Ascending aorta (tissue), 2 donors: ENCODE measurements at regions not wholly inside any gene's neighbourhood (a gene's known extent, or its start where the extent isn't known, plus 50 kb on each side); places are given as distances from the start of the nearest gene placed in this dataset.

Source experiments
- DNase-seq, 2 donors: peaks; one replicate each; pipeline ENCODE4 v3.0.0-alpha.2; 2019; ENCODE audit warnings: low spot score in 2 of 2
- H3K27ac ChIP-seq, 2 donors: fragments of 200-600 bp; sonication (generic); one replicate each; pipeline ENCODE4 v1.5.1; 2016 to 2017; ENCODE audit warnings: mild to moderate bottlenecking in 1 of 2
- H3K27me3 ChIP-seq: fragments of 200-600 bp; sonication (generic); one replicate; pipeline ENCODE4 v1.5.1; 2017
- H3K36me3 ChIP-seq, 2 donors: fragments of 200-600 bp; sonication (generic); one replicate each; pipeline ENCODE4 v1.5.1; 2016
- H3K4me1 ChIP-seq, 2 donors: fragments of 200-600 bp; sonication (generic); one replicate each; pipeline ENCODE4 v1.5.1; 2016 to 2017; ENCODE audit warnings: mild to moderate bottlenecking in 1 of 2
- H3K4me3 ChIP-seq, 2 donors: fragments of 200-600 bp; sonication (generic); one replicate each; pipeline ENCODE4 v1.5.1; 2016 to 2017; ENCODE audit warnings: mild to moderate bottlenecking in 1 of 2
- H3K9me3 ChIP-seq, 2 donors: fragments of 200-600 bp; sonication (generic); one replicate each; pipeline ENCODE4 v1.5.1; 2016
- intact Hi-C: fragments of 100-400 bp; cut with DNase I; formaldehyde crosslinking; loops from one replicate; pipeline ENCODE4 v1.15.1; 2023
- TF ChIP-seq, protein P1 (sequence below), 3 experiments: fragments of 200-600 bp in 2 of 3; fragments of 450-650 bp in 1 of 3; sonication (generic) in 2 of 3; IDR thresholded peaks; one replicate each; pipeline ENCODE4 v1.5.1; 2016 to 2019; ENCODE audit warnings: antibody characterized with exemption in 3 of 3, mild to moderate bottlenecking in 1 of 3, moderate library complexity in 1 of 3

DNA sequence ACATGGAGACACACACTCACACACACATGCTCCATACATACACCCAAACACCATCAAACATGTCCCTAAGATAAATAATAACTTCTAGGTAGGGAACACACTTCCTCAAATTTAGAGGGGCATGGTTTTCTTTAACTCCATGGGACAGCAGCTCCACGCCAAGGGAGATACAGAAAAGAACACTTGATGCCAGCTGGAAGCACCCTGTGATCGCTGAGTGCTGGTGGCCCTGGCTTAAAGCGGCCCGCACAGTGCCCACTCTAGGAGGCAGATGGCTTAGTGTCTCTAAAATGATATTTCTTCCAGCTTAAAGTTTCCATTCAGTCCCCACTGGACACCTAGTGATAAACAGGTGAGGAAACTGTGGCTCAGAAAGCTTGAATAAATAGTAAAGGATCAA lies 232.9 kb downstream of the UACA start:
- no peaks in the 10 kb centered on the region for H3K27me3 ChIP-seq
- DNase-seq: no peak
- H3K4me3 ChIP-seq: no peak overlapping the region
- no peaks in the 10 kb centered on the region for H3K36me3 ChIP-seq
- TF ChIP-seq, protein P1, sequence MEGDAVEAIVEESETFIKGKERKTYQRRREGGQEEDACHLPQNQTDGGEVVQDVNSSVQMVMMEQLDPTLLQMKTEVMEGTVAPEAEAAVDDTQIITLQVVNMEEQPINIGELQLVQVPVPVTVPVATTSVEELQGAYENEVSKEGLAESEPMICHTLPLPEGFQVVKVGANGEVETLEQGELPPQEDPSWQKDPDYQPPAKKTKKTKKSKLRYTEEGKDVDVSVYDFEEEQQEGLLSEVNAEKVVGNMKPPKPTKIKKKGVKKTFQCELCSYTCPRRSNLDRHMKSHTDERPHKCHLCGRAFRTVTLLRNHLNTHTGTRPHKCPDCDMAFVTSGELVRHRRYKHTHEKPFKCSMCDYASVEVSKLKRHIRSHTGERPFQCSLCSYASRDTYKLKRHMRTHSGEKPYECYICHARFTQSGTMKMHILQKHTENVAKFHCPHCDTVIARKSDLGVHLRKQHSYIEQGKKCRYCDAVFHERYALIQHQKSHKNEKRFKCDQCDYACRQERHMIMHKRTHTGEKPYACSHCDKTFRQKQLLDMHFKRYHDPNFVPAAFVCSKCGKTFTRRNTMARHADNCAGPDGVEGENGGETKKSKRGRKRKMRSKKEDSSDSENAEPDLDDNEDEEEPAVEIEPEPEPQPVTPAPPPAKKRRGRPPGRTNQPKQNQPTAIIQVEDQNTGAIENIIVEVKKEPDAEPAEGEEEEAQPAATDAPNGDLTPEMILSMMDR (IDR thresholded peaks at IDR 0.05): no peak
- no peaks in the 10 kb centered on the region for H3K9me3 ChIP-seq
- no peaks in the 10 kb centered on the region for H3K4me1 ChIP-seq
- intact Hi-C loops: no loop called here
- H3K27ac ChIP-seq: no peak overlapping the region

DNA sequence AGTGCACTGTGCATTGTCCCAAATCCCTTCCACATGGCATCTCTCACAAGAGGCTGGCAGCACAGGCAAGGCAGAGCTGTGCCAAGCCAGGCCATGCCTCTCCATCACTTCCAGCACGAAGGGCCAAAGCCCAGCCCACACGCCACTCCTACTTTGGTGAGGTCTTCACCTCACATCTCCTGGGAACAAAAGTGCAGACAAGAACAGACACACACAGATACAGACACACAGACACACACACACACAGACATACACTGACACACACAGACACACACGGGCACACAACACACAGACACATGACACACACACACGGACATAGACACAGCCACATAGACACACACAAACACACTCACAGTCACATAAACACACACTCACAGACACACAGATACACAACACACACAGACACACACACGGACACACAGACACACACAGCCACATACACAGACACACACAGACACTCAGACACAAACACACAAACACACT lies 233.3 kb downstream of the UACA start:
- H3K4me3 ChIP-seq: no peak overlapping the region
- TF ChIP-seq, protein P1 (IDR thresholded peaks at IDR 0.05): no peak
- H3K9me3 ChIP-seq: no peaks in the 10 kb centered on the region
- H3K36me3 ChIP-seq: no peaks in the 10 kb centered on the region
- intact Hi-C loops: no loop called here
- DNase-seq: no peak
- H3K27ac ChIP-seq: no peak overlapping the region
- no peaks in the 10 kb centered on the region for H3K4me1 ChIP-seq
- H3K27me3 ChIP-seq: no peaks in the 10 kb centered on the region

GRCh38 chr15:70528816-70529215 lies 234.5 kb downstream of the UACA start:
- Histone ChIP-seq H3K27me3 (no peaks in the 10 kb centered on the region), H3K4me3 (no peak overlapping the region), H3K9me3 (no peaks in the 10 kb centered on the region), H3K36me3 (no peaks in the 10 kb centered on the region), H3K4me1 (no peaks in the 10 kb centered on the region), H3K27ac (no peak overlapping the region)
- intact Hi-C loops: no loop called here
- TF ChIP-seq, protein P1 (IDR thresholded peaks at IDR 0.05): no peak
- no peak for DNase-seq

GRCh38 chr15:70528270-70528706 lies 235.1 kb downstream of the UACA start:
- Histone ChIP-seq H3K27ac (no peak overlapping the region), H3K9me3 (no peaks in the 10 kb centered on the region), H3K27me3 (no peaks in the 10 kb centered on the region), H3K36me3 (no peaks in the 10 kb centered on the region), H3K4me1 (no peaks in the 10 kb centered on the region), H3K4me3 (no peak overlapping the region)
- peak in 1 of 2 donors; percentile 60 for DNase-seq
- TF ChIP-seq, protein P1 (IDR thresholded peaks at IDR 0.05): no peak
- intact Hi-C loops: no loop called here

DNA sequence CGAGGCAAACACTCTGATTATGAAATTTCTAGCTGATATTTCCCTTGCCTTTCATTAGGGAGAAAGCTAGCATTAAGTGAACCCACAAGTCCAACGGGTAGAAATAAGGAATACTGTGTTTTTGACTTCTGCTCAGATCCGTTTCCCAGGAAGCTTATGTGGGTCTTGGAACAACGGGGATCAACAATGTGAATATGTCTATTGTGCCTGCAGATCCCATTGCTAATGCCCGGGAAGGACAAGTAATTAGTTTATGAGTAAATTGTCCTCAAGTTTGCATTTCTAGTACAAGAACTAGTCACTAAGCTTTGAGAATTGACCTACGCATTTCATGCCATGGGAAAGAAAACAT lies 236.4 kb downstream of the UACA start:
- Histone ChIP-seq H3K36me3 (no peaks in the 10 kb centered on the region), H3K4me1 (no peaks in the 10 kb centered on the region), H3K4me3 (no peak overlapping the region), H3K27me3 (no peaks in the 10 kb centered on the region), H3K27ac (no peak overlapping the region), H3K9me3 (no peaks in the 10 kb centered on the region)
- TF ChIP-seq, protein P1 (IDR thresholded peaks at IDR 0.05): no peak
- peak in 1 of 2 donors; percentile 13 for DNase-seq
- intact Hi-C loops: no loop called here
